ENCODE measurements at regions not wholly inside any gene's neighbourhood (a gene's known extent, or its start where the extent isn't known, plus 50 kb on each side); places are given as distances from the start of the nearest gene placed in this dataset.

GRCh38 chr3:82080792-82081191 lies 319.3 kb upstream of the GBE1 start:
- ATAC-seq (no peak), FAIRE-seq (no peak), DNase-seq (ENCODE audit: low read depth in 1 of 2, low spot score in 1 of 2) (no peak)
- Histone ChIP-seq H3K4me2 (no peak overlapping the region), H3K9me3 (no peaks in the 10 kb centered on the region), H3K27ac (no peak overlapping the region), H3K4me3 (no peak overlapping the region), H3K4me1 (no peaks in the 10 kb centered on the region)
- ChIA-PET CTCF (interaction anchor here (1.2 kb wide), 1 partner anchor 9 kb away, joined by 3 read pairs; no protein-coding TSS in a partner anchor), POLR2A (interaction anchor here (0.5 kb wide), 1 partner anchor 150 kb away, joined by 4 read pairs; no protein-coding TSS in a partner anchor)
- WGBS (ENCODE audit: missing lambda C conversion rate): 60% methylated on average over 3 of the region's 3 CpGs
- no peak for TF ChIP-seq ZSCAN20 (CRISPR knock-in tag; IDR thresholded peaks at IDR 0.05)
- no peak for TF ChIP-seq CEBPB (IDR thresholded peaks at IDR 0.05)
- no peak for TF ChIP-seq EHMT2 (IDR thresholded peaks at IDR 0.05; ENCODE audit: low read depth)
- TF ChIP-seq POLR2AphosphoS2 (conservative IDR thresholded peaks at IDR 0.05; ENCODE audit: low read length): no peak
- no peak for TF ChIP-seq NFE2L2 (conservative IDR thresholded peaks at IDR 0.05; ENCODE audit: low read length)
- no peak for TF ChIP-seq CHD2 (IDR thresholded peaks at IDR 0.05; ENCODE audit: low read length, partially characterized antibody)
- no peak for TF ChIP-seq NPAS2 (CRISPR knock-in tag; IDR thresholded peaks at IDR 0.05; ENCODE audit: borderline replicate concordance)
- no peak for TF ChIP-seq CBX2 (IDR thresholded peaks at IDR 0.05; ENCODE audit: borderline replicate concordance, low read depth)
- no peak for TF ChIP-seq PHF8 (IDR thresholded peaks at IDR 0.05; ENCODE audit: borderline replicate concordance, low read depth)
- TF ChIP-seq CHD4 (IDR thresholded peaks at IDR 0.05; ENCODE audit: borderline replicate concordance): no peak
- TF ChIP-seq BCL3 (IDR thresholded peaks at IDR 0.05): no peak
- TF ChIP-seq, protein P1, sequence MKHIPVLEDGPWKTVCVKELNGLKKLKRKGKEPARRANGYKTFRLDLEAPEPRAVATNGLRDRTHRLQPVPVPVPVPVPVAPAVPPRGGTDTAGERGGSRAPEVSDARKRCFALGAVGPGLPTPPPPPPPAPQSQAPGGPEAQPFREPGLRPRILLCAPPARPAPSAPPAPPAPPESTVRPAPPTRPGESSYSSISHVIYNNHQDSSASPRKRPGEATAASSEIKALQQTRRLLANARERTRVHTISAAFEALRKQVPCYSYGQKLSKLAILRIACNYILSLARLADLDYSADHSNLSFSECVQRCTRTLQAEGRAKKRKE (CRISPR knock-in tag; IDR thresholded peaks at IDR 0.05; ENCODE audit: low read depth): no peak

- POLR2A ChIA-PET: no interaction called here
- no peak for FAIRE-seq
Measured at GRCh38 chr3:82080261-82080660, 318.8 kb upstream of the GBE1 start.

GRCh38 chr3:82079335-82079890 lies 318.0 kb upstream of the GBE1 start:
- ATAC-seq: no peak
- TF ChIP-seq TFCP2L1 (CRISPR knock-in tag; IDR thresholded peaks at IDR 0.05): no peak
- no peak for TF ChIP-seq PHF8 (IDR thresholded peaks at IDR 0.05; ENCODE audit: borderline replicate concordance, low read depth)
- no peak for TF ChIP-seq JUN (IDR thresholded peaks at IDR 0.05)
- TF ChIP-seq TP53 (CRISPR knock-in tag; IDR thresholded peaks at IDR 0.05): no peak
- POLR2A ChIA-PET: no interaction called here
- no peak overlapping the region for H3K4me2 ChIP-seq
- CTCF ChIA-PET: interaction anchor here (1.6 kb wide), 1 partner anchor 8 kb away, joined by 4 read pairs; no protein-coding TSS in a partner anchor
- H3K4me3 ChIP-seq: no peak overlapping the region
- DNase-seq (ENCODE audit: low read depth in 1 of 2, low spot score in 1 of 2): no peak
- FAIRE-seq: no peak
- no peaks in the 10 kb centered on the region for H3K4me1 ChIP-seq
- WGBS (ENCODE audit: missing lambda C conversion rate): 33% methylated on average over 5 of the region's 5 CpGs
- no peaks in the 10 kb centered on the region for H3K9me3 ChIP-seq
- H3K27ac ChIP-seq: no peak overlapping the region

More at GRCh38 chr3:82080261-82080660, 318.8 kb upstream of the GBE1 start:
- H3K4me2 ChIP-seq: no peak overlapping the region
- no peak overlapping the region for H3K4me3 ChIP-seq
- 45% methylated on average over 3 of the region's 3 CpGs for WGBS (ENCODE audit: missing lambda C conversion rate)
- no peak overlapping the region for H3K27ac ChIP-seq
- TF ChIP-seq, protein P2, sequence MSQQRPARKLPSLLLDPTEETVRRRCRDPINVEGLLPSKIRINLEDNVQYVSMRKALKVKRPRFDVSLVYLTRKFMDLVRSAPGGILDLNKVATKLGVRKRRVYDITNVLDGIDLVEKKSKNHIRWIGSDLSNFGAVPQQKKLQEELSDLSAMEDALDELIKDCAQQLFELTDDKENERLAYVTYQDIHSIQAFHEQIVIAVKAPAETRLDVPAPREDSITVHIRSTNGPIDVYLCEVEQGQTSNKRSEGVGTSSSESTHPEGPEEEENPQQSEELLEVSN (IDR thresholded peaks at IDR 0.05; ENCODE audit: borderline replicate concordance, low read depth): no peak
- TF ChIP-seq SREBF2 (IDR thresholded peaks at IDR 0.05) (no peak), EP300 (IDR thresholded peaks at IDR 0.05) (no peak), CBX2 (IDR thresholded peaks at IDR 0.05; ENCODE audit: borderline replicate concordance, low read depth) (no peak), ZSCAN20 (CRISPR knock-in tag; IDR thresholded peaks at IDR 0.05) (no peak), NPAS2 (CRISPR knock-in tag; IDR thresholded peaks at IDR 0.05; ENCODE audit: borderline replicate concordance) (no peak), CEBPB (IDR thresholded peaks at IDR 0.05) (no peak), RNF2 (IDR thresholded peaks at IDR 0.05; ENCODE audit: borderline replicate concordance, low read depth) (no peak), TFCP2L1 (CRISPR knock-in tag; IDR thresholded peaks at IDR 0.05) (no peak), EHF (CRISPR knock-in tag; IDR thresholded peaks at IDR 0.05) (no peak), KDM5A (IDR thresholded peaks at IDR 0.05) (no peak)
- no peaks in the 10 kb centered on the region for H3K9me3 ChIP-seq
- DNase-seq (ENCODE audit: low read depth in 1 of 2, low spot score in 1 of 2) (no peak), ATAC-seq (no peak)
- no peaks in the 10 kb centered on the region for H3K4me1 ChIP-seq
- CTCF ChIA-PET: no interaction called here
